WTC11 (cell line): ENCODE measurements at regions not wholly inside any gene's neighbourhood (a gene's known extent, or its start where the extent isn't known, plus 50 kb on each side); places are given as distances from the start of the nearest gene placed in this dataset.

Source experiments
- CREB1 ChIP-seq: sonication (generic); formaldehyde crosslinking; IDR thresholded peaks from 2 replicates; pipeline ENCODE4 v1.8.0; 2023; ENCODE audit warnings: mild to moderate bottlenecking, missing genetic modification reagents
- FOXJ3 ChIP-seq: sonication (generic); formaldehyde crosslinking; IDR thresholded peaks from 2 replicates; pipeline ENCODE4 v1.9.0; 2021; ENCODE audit warnings: missing genetic modification reagents, mild to moderate bottlenecking, borderline replicate concordance
- SP1 ChIP-seq: sonication (generic); formaldehyde crosslinking; conservative IDR thresholded peaks from 2 replicates; pipeline ENCODE4 v1.8.1; 2022; ENCODE audit warnings: missing genetic modification reagents
- TF ChIP-seq, protein P1 (sequence below): fragments of 200-600 bp; IDR thresholded peaks from 2 replicates; pipeline ENCODE4 v1.8.0; 2022; ENCODE audit warnings: antibody characterized with exemption
- TF ChIP-seq, protein P2 (sequence below): sonication (generic); formaldehyde crosslinking; IDR thresholded peaks from 2 replicates; pipeline ENCODE4 v1.8.0; 2022; ENCODE audit warnings: mild to moderate bottlenecking, missing genetic modification reagents
- TF ChIP-seq, protein P3 (sequence below): fragments of 250-450 bp; sonication (Bioruptor Pico); IDR thresholded peaks from 2 replicates; pipeline ENCODE4 v2.1.2; 2022; ENCODE audit warnings: mild to moderate bottlenecking, moderate library complexity
- TF ChIP-seq, protein P4 (sequence below): sonication (generic); formaldehyde crosslinking; conservative IDR thresholded peaks from 2 replicates; pipeline ENCODE4 v1.8.1; 2023; ENCODE audit warnings: mild to moderate bottlenecking, low read depth, missing genetic modification reagents, moderate library complexity

DNA sequence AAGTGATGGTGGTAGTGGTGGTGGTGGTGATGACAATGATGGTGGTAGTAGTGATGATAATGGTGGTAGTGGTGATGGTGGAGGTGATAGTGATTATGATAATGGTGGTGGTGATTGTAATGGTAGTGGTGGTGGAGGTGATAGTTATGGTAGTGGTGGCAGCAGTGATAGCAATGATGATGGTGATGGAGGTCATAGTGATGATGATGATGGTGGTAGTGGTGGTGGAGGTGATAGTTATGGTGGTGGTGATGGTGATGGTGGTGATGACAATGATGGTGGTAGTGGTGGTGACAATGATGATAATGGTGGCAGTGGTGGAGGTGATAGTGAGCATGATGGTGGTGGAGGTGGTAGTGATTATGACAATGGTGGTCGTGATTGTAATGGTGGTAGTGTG is 191.7 kb upstream of the RNF32 start:
- no peak for TF ChIP-seq SP1 (CRISPR knock-in tag)
- no peak for TF ChIP-seq FOXJ3 (CRISPR knock-in tag)
- TF ChIP-seq, protein P1, sequence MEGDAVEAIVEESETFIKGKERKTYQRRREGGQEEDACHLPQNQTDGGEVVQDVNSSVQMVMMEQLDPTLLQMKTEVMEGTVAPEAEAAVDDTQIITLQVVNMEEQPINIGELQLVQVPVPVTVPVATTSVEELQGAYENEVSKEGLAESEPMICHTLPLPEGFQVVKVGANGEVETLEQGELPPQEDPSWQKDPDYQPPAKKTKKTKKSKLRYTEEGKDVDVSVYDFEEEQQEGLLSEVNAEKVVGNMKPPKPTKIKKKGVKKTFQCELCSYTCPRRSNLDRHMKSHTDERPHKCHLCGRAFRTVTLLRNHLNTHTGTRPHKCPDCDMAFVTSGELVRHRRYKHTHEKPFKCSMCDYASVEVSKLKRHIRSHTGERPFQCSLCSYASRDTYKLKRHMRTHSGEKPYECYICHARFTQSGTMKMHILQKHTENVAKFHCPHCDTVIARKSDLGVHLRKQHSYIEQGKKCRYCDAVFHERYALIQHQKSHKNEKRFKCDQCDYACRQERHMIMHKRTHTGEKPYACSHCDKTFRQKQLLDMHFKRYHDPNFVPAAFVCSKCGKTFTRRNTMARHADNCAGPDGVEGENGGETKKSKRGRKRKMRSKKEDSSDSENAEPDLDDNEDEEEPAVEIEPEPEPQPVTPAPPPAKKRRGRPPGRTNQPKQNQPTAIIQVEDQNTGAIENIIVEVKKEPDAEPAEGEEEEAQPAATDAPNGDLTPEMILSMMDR = no peak
- TF ChIP-seq, protein P2, sequence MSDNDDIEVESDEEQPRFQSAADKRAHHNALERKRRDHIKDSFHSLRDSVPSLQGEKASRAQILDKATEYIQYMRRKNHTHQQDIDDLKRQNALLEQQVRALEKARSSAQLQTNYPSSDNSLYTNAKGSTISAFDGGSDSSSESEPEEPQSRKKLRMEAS = no peak
- TF ChIP-seq, protein P3, sequence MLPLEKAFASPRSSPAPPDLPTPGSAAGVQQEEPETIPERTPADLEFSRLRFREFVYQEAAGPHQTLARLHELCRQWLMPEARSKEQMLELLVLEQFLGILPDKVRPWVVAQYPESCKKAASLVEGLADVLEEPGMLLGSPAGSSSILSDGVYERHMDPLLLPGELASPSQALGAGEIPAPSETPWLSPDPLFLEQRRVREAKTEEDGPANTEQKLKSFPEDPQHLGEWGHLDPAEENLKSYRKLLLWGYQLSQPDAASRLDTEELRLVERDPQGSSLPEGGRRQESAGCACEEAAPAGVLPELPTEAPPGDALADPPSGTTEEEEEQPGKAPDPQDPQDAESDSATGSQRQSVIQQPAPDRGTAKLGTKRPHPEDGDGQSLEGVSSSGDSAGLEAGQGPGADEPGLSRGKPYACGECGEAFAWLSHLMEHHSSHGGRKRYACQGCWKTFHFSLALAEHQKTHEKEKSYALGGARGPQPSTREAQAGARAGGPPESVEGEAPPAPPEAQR (CRISPR knock-in tag) = no peak
- TF ChIP-seq, protein P4, sequence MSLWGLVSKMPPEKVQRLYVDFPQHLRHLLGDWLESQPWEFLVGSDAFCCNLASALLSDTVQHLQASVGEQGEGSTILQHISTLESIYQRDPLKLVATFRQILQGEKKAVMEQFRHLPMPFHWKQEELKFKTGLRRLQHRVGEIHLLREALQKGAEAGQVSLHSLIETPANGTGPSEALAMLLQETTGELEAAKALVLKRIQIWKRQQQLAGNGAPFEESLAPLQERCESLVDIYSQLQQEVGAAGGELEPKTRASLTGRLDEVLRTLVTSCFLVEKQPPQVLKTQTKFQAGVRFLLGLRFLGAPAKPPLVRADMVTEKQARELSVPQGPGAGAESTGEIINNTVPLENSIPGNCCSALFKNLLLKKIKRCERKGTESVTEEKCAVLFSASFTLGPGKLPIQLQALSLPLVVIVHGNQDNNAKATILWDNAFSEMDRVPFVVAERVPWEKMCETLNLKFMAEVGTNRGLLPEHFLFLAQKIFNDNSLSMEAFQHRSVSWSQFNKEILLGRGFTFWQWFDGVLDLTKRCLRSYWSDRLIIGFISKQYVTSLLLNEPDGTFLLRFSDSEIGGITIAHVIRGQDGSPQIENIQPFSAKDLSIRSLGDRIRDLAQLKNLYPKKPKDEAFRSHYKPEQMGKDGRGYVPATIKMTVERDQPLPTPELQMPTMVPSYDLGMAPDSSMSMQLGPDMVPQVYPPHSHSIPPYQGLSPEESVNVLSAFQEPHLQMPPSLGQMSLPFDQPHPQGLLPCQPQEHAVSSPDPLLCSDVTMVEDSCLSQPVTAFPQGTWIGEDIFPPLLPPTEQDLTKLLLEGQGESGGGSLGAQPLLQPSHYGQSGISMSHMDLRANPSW (CRISPR knock-in tag) = no peak
- TF ChIP-seq CREB1 (CRISPR knock-in tag) = no peak
